ENCODE measurements at regions not wholly inside any gene's neighbourhood (a gene's known extent, or its start where the extent isn't known, plus 50 kb on each side); places are given as distances from the start of the nearest gene placed in this dataset.

DNA sequence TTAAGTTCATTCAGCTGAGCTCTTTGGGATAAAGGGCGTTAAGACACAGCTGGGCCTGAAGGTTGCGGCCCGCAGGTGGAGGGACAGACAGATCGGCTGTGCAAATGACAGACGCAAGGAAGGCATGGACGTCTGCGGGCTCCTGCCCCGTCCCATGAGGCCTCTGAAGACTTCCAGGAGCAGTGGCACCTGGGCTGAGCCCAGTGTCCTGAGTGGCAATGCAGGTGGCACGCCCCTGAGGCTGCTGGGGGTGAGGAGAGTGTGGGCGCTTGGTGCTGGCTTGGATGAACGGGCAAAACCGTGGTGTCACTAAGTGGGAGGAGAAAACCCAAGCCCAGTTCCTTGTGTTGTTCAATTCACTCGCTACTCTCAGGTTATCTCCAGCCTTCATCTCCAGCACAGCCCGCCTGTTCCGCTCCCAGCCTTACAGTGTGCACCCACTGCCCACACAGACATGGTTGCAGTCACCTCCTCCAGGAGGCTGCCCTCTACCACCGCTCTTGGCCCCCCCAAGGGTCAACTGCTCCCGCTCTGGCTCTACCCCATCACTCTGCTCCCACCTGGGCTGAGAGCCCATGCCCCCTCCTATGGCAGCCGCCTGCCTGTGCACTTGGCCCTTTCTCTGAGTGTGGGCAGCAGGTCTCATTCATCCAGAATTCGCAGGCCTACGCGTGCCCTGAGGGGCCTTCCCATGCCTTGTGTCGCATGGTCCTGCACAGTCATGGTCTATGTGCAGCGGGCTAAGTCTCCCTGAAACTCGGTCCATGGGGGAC, 50.3 kb downstream of the PTGR3 start:
- Mint-ChIP-seq H3K9me3 (peaks cover 0 to 9% (median 5%) of the 10 kb centered on the region in 7 donors), H3K4me3 (no peak overlapping the region), H3K27ac (no peak overlapping the region), H3K4me1 (peaks cover 8 to 12% (median 10%) of the 10 kb centered on the region in 3 donors), H3K36me3 (peaks cover 0 to 16% of the 10 kb centered on the region in 2 donors), H3K27me3 (peaks cover 3 to 33% (median 29%) of the 10 kb centered on the region in 3 donors)
- no peak for ATAC-seq (ENCODE audit: low read depth in 2 of 2)
- DNase-seq, result no peak

DNA sequence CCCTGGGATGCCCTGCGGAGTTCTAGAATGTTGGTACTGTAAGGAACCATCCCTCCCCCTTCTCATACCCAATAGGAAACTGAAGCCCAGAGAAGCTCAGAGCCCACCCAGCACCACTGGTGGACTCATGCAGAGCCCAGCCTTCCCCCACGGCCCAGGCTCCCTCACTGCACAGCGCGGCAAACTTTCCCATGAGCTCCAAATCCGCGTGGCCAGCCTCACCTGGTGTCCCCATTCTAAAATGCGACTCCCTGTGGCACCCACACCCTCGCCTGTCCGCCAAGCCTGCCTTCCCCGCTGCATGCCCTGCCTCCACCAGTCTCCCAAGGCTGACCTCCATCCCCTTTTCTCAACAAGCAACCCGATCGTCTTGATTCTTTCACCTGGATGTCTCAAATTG, 51.1 kb downstream of the PTGR3 start:
- Mint-ChIP-seq H3K27me3 (peaks cover 4 to 31% (median 26%) of the 10 kb centered on the region in 3 donors), H3K27ac (peak overlapping the region in 1 of 6 donors; percentile 27)

DNA sequence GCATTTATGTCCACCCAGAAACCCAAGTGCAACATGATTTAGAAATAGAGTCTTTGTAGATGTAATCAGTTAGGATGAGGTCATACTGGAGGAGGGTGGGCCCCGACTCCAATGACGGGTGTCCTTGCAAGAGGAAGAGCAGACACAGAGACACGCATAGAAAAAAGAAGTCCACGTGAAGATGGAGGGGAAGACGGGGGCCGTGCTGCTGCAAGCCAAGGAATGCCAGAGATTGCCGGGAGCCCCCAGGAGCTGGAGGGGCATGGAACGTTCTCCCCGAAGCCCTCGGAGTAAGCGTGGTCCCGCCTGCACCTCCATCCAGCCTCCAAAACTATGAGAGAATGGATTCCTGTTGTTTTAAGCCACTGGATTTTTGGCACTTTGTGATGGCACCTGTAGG, 51.6 kb downstream of the PTGR3 start:
- Mint-ChIP-seq H3K27ac (no peak overlapping the region), H3K4me1 (peaks cover 8 to 12% (median 10%) of the 10 kb centered on the region in 3 donors), H3K9me3 (peaks cover under 1 to 10% (median 5%) of the 10 kb centered on the region in 7 donors)

More for the DNA sequence above, 51.1 kb downstream of the PTGR3 start:
- H3K9me3 Mint-ChIP-seq, result peaks cover 0 to 7% (median 5%) of the 10 kb centered on the region in 7 donors
- no peak overlapping the region for H3K4me3 Mint-ChIP-seq
- no peak for DNase-seq
- H3K36me3 Mint-ChIP-seq, result peaks cover 0 to 18% of the 10 kb centered on the region in 2 donors
- ATAC-seq (ENCODE audit: low read depth in 2 of 2), result no peak
- H3K4me1 Mint-ChIP-seq, result peaks cover 8 to 12% (median 10%) of the 10 kb centered on the region in 3 donors

DNA sequence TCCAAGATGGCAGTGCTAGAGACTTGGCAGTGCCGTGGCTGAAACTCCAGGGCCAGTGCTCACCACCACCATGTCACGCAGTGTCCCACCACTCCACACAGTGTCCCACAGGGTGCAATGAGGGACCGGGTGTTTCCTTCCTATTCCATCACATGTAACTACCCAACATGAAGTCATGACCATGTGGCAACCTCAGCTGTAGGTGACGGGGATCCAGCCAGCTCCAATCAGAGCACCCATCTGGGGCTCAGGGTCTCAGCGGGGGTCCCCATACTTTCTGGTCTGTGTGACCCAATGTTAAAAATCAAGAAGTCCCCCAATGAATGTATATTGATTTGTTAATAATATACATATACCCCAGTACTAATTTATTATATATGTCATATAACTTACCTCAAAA, 52.1 kb downstream of the PTGR3 start:
- H3K4me3 Mint-ChIP-seq, result no peak overlapping the region
- H3K27ac Mint-ChIP-seq, result no peak overlapping the region
- H3K27me3 Mint-ChIP-seq, result peaks cover 11 to 40% (median 36%) of the 10 kb centered on the region in 3 donors
- H3K36me3 Mint-ChIP-seq, result peaks cover 0 to 27% of the 10 kb centered on the region in 2 donors
- peaks cover 4 to 9% (median 7%) of the 10 kb centered on the region in 3 donors for H3K4me1 Mint-ChIP-seq
- peaks cover 6 to 16% (median 8%) of the 10 kb centered on the region in 7 donors for H3K9me3 Mint-ChIP-seq
- ATAC-seq (ENCODE audit: low read depth in 2 of 2), result no peak
- no peak for DNase-seq

More for the DNA sequence above, 51.6 kb downstream of the PTGR3 start:
- peak overlapping the region in 1 of 8 donors; percentile 41 for H3K4me3 Mint-ChIP-seq
- H3K27me3 Mint-ChIP-seq, result peaks cover 9 to 34% (median 30%) of the 10 kb centered on the region in 3 donors
- no peak for DNase-seq
- H3K36me3 Mint-ChIP-seq, result peaks cover 0 to 21% of the 10 kb centered on the region in 2 donors
- no peak for ATAC-seq (ENCODE audit: low read depth in 2 of 2)

DNA sequence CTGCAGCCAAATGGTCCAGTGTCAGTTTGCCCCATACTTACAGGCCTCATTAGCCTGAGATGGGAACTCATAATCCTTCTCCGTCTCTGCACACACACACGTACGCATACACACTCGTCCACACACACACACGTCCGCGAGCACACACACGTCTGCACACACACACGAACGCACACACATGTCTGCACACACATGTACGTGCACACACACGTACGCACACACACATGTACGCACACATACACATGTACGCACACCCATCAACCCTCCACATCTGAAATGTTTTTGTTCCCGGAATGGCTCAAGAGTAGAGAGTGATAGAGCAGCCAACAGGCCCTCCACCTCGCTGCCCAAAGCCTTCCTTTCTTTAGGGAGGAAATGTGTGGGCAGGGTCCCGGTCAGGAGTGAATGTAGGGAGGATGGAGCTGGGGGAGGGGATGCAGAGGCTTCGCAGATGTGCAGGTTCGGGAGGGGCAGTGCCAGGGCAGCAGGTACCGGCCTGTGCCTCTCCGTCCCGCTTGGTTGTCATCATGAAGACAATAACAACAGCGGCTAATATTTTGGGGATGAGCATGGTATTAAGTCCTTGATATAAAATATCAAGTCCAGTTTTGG, 52.7 kb downstream of the PTGR3 start:
- no peak for DNase-seq
- Mint-ChIP-seq H3K36me3 (peaks cover 0 to 33% of the 10 kb centered on the region in 2 donors), H3K4me1 (peaks cover 0 to 3% (median 3%) of the 10 kb centered on the region in 3 donors), H3K9me3 (peaks cover 7 to 22% (median 13%) of the 10 kb centered on the region in 7 donors), H3K27me3 (peaks cover 15 to 45% (median 41%) of the 10 kb centered on the region in 3 donors), H3K27ac (no peak overlapping the region), H3K4me3 (peak overlapping the region in 1 of 8 donors; percentile 42)
- no peak for ATAC-seq (ENCODE audit: low read depth in 2 of 2)

DNA sequence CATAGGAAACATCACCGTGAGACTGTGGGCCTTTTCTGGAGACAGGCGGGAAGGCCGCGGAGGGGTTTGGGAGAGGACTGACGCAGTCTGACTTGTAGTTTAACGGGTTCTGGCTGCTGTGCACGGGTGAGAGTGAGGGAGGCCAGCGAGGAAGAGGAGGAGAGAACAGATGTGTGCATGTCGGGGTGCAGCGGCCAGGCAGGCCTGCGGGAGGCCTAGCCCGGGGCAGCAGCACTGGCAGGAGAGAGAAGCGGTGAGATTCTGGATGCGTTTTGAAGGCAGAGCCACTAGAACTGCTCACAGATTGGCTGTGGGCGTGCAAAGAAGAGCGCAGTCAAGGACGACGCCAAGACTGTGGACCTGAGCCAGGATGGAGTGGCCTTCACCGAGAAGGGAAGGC, 53.9 kb downstream of the PTGR3 start:
- no peaks in the 10 kb centered on the region for H3K4me1 Mint-ChIP-seq
- H3K4me3 Mint-ChIP-seq, result no peak overlapping the region
- no peak for ATAC-seq (ENCODE audit: low read depth in 2 of 2)

DNA sequence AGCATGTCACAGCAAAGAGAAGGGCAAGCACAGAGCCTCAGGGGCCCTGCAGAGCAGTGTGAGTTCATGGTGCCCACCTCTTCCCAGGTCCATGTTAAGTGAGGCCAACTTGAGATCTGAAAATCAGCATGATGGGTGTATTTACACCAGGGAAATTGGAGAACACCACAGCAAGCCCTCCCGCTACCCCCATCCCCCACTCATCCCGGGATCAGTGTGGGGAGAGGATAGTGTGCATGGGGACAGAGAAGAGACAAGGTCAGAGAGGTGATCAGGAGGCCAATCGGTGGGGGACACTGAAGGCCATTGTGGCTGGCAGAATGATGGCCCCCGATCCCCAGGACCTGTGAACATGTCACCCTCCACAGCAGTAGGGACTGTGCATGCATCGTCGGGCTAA, 54.7 kb downstream of the PTGR3 start:
- Mint-ChIP-seq H3K4me3 (no peak overlapping the region), H3K27me3 (peaks cover 15 to 46% (median 41%) of the 10 kb centered on the region in 3 donors), H3K9me3 (peaks cover 7 to 26% (median 13%) of the 10 kb centered on the region in 7 donors), H3K4me1 (no peaks in the 10 kb centered on the region), H3K27ac (no peak overlapping the region), H3K36me3 (peaks cover 0 to 33% of the 10 kb centered on the region in 2 donors)
- no peak for ATAC-seq (ENCODE audit: low read depth in 2 of 2)
- DNase-seq, result no peak

More for the DNA sequence above, 53.9 kb downstream of the PTGR3 start:
- peaks cover 15 to 47% (median 41%) of the 10 kb centered on the region in 3 donors for H3K27me3 Mint-ChIP-seq
- peak overlapping the region in 1 of 6 donors; percentile 17 for H3K27ac Mint-ChIP-seq
- peaks cover 0 to 33% of the 10 kb centered on the region in 2 donors for H3K36me3 Mint-ChIP-seq
- DNase-seq, result no peak
- peaks cover 7 to 26% (median 13%) of the 10 kb centered on the region in 7 donors for H3K9me3 Mint-ChIP-seq

DNA sequence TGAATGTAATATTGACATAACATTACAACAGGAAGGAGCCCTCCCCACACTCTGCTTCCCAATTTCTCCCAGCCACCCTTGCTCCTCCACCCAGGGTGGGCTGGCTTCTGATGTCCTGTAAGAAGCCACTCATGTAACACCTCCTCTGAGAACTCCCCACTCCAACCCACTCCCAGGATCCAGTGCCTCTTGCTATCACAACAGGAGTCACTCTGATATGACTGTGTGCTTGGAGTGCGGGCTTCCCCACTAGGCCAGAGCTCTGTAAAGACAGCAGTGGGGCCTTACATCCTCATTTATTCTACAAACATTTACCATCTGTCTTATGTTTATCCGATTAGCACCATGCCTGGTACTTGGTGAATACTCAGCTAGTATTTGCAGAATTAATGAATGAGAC, 65.1 kb downstream of the PTGR3 start:
- Mint-ChIP-seq H3K9me3 (peaks cover 4 to 48% (median 35%) of the 10 kb centered on the region in 7 donors), H3K4me3 (no peak overlapping the region), H3K27me3 (peaks cover 6 to 33% (median 19%) of the 10 kb centered on the region in 3 donors), H3K4me1 (no peaks in the 10 kb centered on the region), H3K36me3 (no peaks in the 10 kb centered on the region), H3K27ac (no peak overlapping the region)
- no peak for DNase-seq
- ATAC-seq (ENCODE audit: low read depth in 2 of 2), result no peak

DNA sequence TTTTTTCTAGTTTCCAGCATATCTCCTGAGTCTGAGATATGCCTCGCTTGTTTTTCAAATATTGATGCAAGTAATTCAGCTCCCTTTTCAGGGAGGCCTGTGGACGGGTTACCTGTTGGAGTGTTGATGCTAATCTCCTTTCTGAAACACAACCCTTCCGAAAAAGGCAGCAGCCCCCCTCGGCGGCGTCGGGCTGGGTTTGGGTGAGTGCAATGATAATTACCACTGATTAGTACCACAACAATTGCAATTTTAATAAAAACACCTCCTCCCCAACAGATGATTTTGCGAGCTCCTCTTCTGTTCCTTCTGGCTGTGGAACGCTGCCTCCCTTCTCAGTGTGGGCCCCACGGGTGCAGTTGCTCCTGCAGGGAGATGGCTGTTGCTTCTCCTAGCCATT, 66.3 kb downstream of the PTGR3 start:
- Mint-ChIP-seq H3K27me3 (peaks cover 6 to 24% (median 19%) of the 10 kb centered on the region in 3 donors), H3K4me3 (no peak overlapping the region), H3K9me3 (peaks cover 4 to 36% (median 30%) of the 10 kb centered on the region in 7 donors), H3K4me1 (no peaks in the 10 kb centered on the region), H3K36me3 (no peaks in the 10 kb centered on the region), H3K27ac (no peak overlapping the region)
- no peak for DNase-seq
- ATAC-seq (ENCODE audit: low read depth in 2 of 2), result no peak

DNA sequence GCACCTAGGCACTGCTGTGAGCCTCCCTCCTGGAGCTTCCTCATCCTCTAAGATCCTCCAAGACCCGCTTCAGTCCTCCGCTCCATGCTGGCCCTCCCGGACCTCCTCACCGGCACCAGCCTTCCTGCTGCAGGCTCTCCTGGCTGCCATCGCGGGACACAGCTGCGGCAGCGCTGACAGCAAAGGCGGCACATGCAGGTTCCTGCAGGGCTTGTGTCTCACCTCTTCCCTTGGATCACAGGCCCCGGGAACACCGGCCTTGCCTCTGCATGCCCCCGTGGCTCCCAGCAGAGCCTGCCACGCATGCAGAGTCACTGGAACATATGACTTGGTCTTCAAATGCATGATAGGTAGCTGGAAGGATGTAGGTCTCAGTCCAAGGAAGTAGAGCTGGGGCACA, 67.2 kb downstream of the PTGR3 start:
- no peaks in the 10 kb centered on the region for H3K4me1 Mint-ChIP-seq
- DNase-seq (no peak), ATAC-seq (ENCODE audit: low read depth in 2 of 2) (no peak)
- H3K27me3 Mint-ChIP-seq, result peaks cover 6 to 23% (median 19%) of the 10 kb centered on the region in 3 donors
- H3K4me3 Mint-ChIP-seq, result no peak overlapping the region
- no peak overlapping the region for H3K27ac Mint-ChIP-seq
- H3K36me3 Mint-ChIP-seq, result no peaks in the 10 kb centered on the region
- peaks cover 4 to 27% (median 21%) of the 10 kb centered on the region in 7 donors for H3K9me3 Mint-ChIP-seq

DNA sequence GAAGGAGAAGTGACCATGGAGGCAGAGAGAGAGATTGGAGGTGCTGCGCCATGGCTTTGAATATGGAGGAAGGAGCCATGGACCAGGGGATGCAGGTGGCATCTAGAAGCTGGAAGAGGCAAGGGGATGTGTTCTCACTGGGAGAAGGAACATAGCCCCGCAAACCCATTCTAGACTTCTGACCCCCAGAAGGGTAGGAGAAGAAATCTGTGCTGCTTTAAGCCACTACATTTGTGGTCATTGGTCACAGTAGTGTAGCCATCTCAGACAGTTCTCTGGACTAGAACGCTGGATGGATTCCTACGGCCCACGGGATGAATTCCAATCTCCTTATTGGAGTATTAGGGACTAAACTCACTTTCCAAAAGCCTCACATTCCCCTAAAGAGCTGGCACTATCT, 67.8 kb downstream of the PTGR3 start:
- H3K4me3 Mint-ChIP-seq, result no peak overlapping the region
- no peak overlapping the region for H3K27ac Mint-ChIP-seq
- peaks cover 4 to 21% (median 15%) of the 10 kb centered on the region in 7 donors for H3K9me3 Mint-ChIP-seq
- no peaks in the 10 kb centered on the region for H3K36me3 Mint-ChIP-seq
- no peaks in the 10 kb centered on the region for H3K4me1 Mint-ChIP-seq
- peaks cover 6 to 19% (median 18%) of the 10 kb centered on the region in 3 donors for H3K27me3 Mint-ChIP-seq
- no peak for DNase-seq
- ATAC-seq (ENCODE audit: low read depth in 2 of 2), result no peak

DNA sequence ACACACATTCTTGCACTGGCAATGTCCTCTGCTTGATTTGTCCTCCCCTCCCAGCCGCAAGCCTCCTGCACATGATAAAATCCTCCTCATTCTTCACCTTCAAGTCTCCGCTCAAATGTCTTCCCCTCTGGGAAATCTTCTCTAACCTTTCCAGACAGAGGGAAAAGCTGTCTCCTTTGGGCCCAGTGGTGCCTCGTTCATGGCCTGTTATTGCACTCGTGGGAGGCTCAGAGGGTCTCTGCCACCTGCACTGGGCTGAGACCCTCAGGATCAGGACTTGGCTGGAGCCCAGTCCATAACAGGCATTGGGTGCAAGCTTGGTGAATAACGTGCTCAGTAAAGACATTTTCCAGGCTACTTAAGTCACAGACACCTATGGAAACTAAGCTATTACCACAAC, 68.6 kb downstream of the PTGR3 start:
- Mint-ChIP-seq H3K36me3 (no peaks in the 10 kb centered on the region), H3K9me3 (peaks cover 4 to 14% (median 10%) of the 10 kb centered on the region in 7 donors), H3K27me3 (peaks cover 6 to 19% (median 14%) of the 10 kb centered on the region in 3 donors), H3K27ac (no peak overlapping the region), H3K4me1 (no peaks in the 10 kb centered on the region), H3K4me3 (no peak overlapping the region)
- ATAC-seq (ENCODE audit: low read depth in 2 of 2), result no peak
- DNase-seq, result no peak

DNA sequence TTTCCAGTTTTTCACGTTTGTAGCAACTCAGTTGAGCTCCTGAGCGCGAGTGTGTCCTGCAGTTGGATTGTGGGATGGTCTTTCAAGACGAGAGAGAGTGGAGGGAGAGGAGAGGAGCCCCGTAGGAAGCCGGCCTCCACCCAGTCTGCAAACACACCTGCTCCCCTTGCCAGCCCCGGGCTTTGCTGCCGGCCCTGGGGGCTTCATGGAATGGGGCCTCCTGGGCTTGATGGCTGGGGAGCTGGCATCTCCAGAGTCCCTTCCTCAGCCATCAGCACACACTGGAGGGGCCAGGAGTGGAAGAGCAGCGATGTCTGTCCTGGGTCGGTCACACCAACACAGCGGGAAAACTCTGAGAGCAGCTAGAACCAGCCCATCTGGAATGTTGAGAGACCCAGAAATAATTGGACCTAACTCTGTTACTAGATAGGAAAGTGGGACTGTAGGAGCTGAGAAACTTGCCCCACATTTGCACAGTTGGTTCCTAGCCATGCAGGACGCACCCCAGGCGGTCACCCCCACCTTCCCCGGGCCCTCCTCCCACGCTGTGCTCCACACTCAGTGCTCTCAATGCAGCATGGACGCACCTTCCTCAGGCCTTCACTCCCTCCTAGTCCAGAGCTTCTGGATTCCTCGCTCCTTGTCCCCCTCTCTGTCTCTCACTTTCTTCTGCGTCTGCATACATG, 69.6 kb downstream of the PTGR3 start:
- ATAC-seq (ENCODE audit: low read depth in 2 of 2) (no peak), DNase-seq (no peak)
- Mint-ChIP-seq H3K27me3 (peaks cover 6 to 24% (median 14%) of the 10 kb centered on the region in 3 donors), H3K9me3 (peaks cover under 1 to 8% (median 5%) of the 10 kb centered on the region in 7 donors), H3K27ac (no peak overlapping the region), H3K4me3 (no peak overlapping the region), H3K4me1 (no peaks in the 10 kb centered on the region), H3K36me3 (no peaks in the 10 kb centered on the region)
